A549 (cell line): ENCODE measurements at regions not wholly inside any gene's neighbourhood (a gene's known extent, or its start where the extent isn't known, plus 50 kb on each side); places are given as distances from the start of the nearest gene placed in this dataset.
"Not testable (repeated sequence)": the region's sequence is repeated elsewhere in the genome, so short reads cannot be mapped to it uniquely, and the experiment has no call there.

Experiments
- ATAC-seq, 2 experiments: fragments of 200-7000 bp in 1 of 2; fragments of >200 bp in 1 of 2; cut with Nextera tagmentation in 1 of 2; cut with Tn5 transposase in 1 of 2; 3 replicates each; pipeline versions ENCODE4 v1.8.0 to v1.9.1; 2018 to 2020; ENCODE audit warnings: mild to moderate bottlenecking in 1 of 2, moderate library complexity in 1 of 2
- CTCF ChIA-PET: fragments of 300-600 bp; sonication (Branson Sonifier 250); formaldehyde crosslinking; extraction: SDS; loops from one replicate; lab custom pipeline; 2021; ENCODE audit warnings: antibody characterized with exemption, inconsistent platforms; lab: Yijun Ruan, JAX
- POLR2A ChIA-PET: fragments of 350-600 bp; formaldehyde crosslinking; extraction: SDS; loops from one replicate; lab custom pipeline; 2021; ENCODE audit warnings: antibody characterized with exemption, inconsistent platforms; lab: Yijun Ruan, JAX
- DNase-seq, 2 experiments: peaks; one replicate each; pipeline versions ENCODE4 v3.0.0 to v3.0.0-alpha.2; 2011 to 2016; ENCODE audit warnings: low read depth in 1 of 2, low spot score in 1 of 2
- FAIRE-seq: peaks from 2 replicates; lab custom pipeline; 2011; peaks lifted over from hg19 to GRCh38; lab: Jason Lieb, UNC
- H3K27ac ChIP-seq, 2 experiments: fragments of >200 bp; sonication (Bioruptor Twin); formaldehyde crosslinking; 3 replicates each; pipeline ENCODE4 v1.5.1; 2016 to 2017
- H3K4me1 ChIP-seq: fragments of >200 bp; sonication (Bioruptor Twin); formaldehyde crosslinking; 3 replicates; pipeline ENCODE4 v1.6.1; 2016
- H3K4me2 ChIP-seq: fragments of >200 bp; sonication (Bioruptor Twin); formaldehyde crosslinking; 3 replicates; pipeline ENCODE4 v1.6.1; 2016
- H3K4me3 ChIP-seq: fragments of >200 bp; sonication (Bioruptor Twin); formaldehyde crosslinking; 3 replicates; pipeline ENCODE4 v1.5.1; 2016
- H3K9me3 ChIP-seq: fragments of >200 bp; sonication (Bioruptor Twin); formaldehyde crosslinking; 3 replicates; pipeline ENCODE4 v1.6.1; 2016
- BCL3 ChIP-seq: fragments of >200 bp; sonication (Bioruptor Twin); formaldehyde crosslinking; IDR thresholded peaks from 3 replicates; pipeline ENCODE4 v1.6.1; 2016
- FOSB ChIP-seq: fragments of 250-450 bp; sonication (Bioruptor Pico); IDR thresholded peaks from 2 replicates; pipeline ENCODE4 v1.5.0; 2020; ENCODE audit warnings: mild to moderate bottlenecking, moderate library complexity
- JUN ChIP-seq, 2 experiments: fragments of >200 bp; sonication (Bioruptor Twin); formaldehyde crosslinking; IDR thresholded peaks; 2 replicates in 1 of 2; 3 replicates in 1 of 2; pipeline ENCODE4 v1.6.1; 2016 to 2017
- POLR2A ChIP-seq: IDR thresholded peaks from 2 replicates; pipeline ENCODE4 v1.6.1; 2012; ENCODE audit warnings: mild to moderate bottlenecking, low read length
- TFCP2L1 ChIP-seq: fragments of 250-450 bp; sonication (Bioruptor Pico); IDR thresholded peaks from 2 replicates; pipeline ENCODE4 v1.5.0; 2021; ENCODE audit warnings: mild to moderate bottlenecking
- WGBS: methylation state at CpG from one replicate; pipeline ENCODE4 v1.1.6; 2017; ENCODE audit errors: missing lambda C conversion rate; 5-methylcytosine and 5-hydroxymethylcytosine counted together

- WGBS = 68% methylated on average over 3 of the region's 6 CpGs
- POLR2A ChIA-PET = not testable (repeated sequence)
Observed at GRCh38 chr1:120941066-120941465, 51.5 kb downstream of the PPIAL4A start.

GRCh38 chr1:120941836-120942217 is 52.3 kb downstream of the PPIAL4A start:
- H3K9me3 ChIP-seq, POLR2A ChIA-PET, FAIRE-seq, DNase-seq, H3K4me1 ChIP-seq, CTCF ChIA-PET, H3K27ac ChIP-seq, ATAC-seq: not testable (repeated sequence)
- Histone ChIP-seq H3K4me3 (peak overlapping the region; percentile 45), H3K4me2 (peak overlapping the region; percentile 57; the same call in 2 of the 3 replicates)
- 0% methylated on average over 3 of the region's 12 CpGs for WGBS

More at GRCh38 chr1:120941066-120941465, 51.5 kb downstream of the PPIAL4A start:
- H3K27ac ChIP-seq, H3K4me3 ChIP-seq, H3K4me2 ChIP-seq, CTCF ChIA-PET, H3K9me3 ChIP-seq, H3K4me1 ChIP-seq, FAIRE-seq, ATAC-seq, DNase-seq: not testable (repeated sequence)

GRCh38 chr1:120942218-120942944 is 52.8 kb downstream of the PPIAL4A start:
- peak; percentile 88 to 94 for ATAC-seq
- Histone ChIP-seq H3K4me3 (peak overlapping the region; percentile 45), H3K4me2 (peak overlapping the region; percentile 57), H3K27ac (peak overlapping the region; percentile 74 to 87)
- FAIRE-seq, H3K4me1 ChIP-seq, POLR2A ChIA-PET, CTCF ChIA-PET: not testable (repeated sequence)
- peak; percentile 21 to 72 for DNase-seq
- TF ChIP-seq FOSB (CRISPR knock-in tag) (peak; percentile 67; the same call in 1 of the 2 replicates), TFCP2L1 (CRISPR knock-in tag) (peak; percentile 45; the same call in 1 of the 2 replicates), BCL3 (0 out of 3 replicates have a peak, but pooled peaks have one; percentile 45), JUN (IDR thresholded peaks at IDR 0.05) (peak; percentile 31 to 80; a peak in 4 of 5 replicates), POLR2A (peak; percentile 65)
- TF ChIP-seq, all 56 proteins: peak for 5; not testable (repeated sequence) for 51
- 22% methylated on average over 5 of the region's 34 CpGs for WGBS
- H3K9me3 ChIP-seq = not testable (repeated sequence)

GRCh38 chr1:120942945-120943319 is 53.4 kb downstream of the PPIAL4A start:
- POLR2A ChIA-PET, H3K4me2 ChIP-seq: not testable (repeated sequence)
- no CpG with 5 or more reads among the region's 9 CpGs for WGBS

GRCh38 chr1:120944691-120945090 is 55.1 kb downstream of the PPIAL4A start:
- POLR2A ChIA-PET, H3K4me3 ChIP-seq, H3K4me1 ChIP-seq, DNase-seq, H3K4me2 ChIP-seq, H3K9me3 ChIP-seq, ATAC-seq, FAIRE-seq, H3K27ac ChIP-seq, CTCF ChIA-PET: not testable (repeated sequence)
- no CpG with 5 or more reads among the region's 20 CpGs for WGBS

More at GRCh38 chr1:120942945-120943319, 53.4 kb downstream of the PPIAL4A start:
- H3K4me1 ChIP-seq, DNase-seq, CTCF ChIA-PET, FAIRE-seq, H3K4me3 ChIP-seq, H3K27ac ChIP-seq, H3K9me3 ChIP-seq: not testable (repeated sequence)
- ATAC-seq = peak; percentile 47 to 54; a peak in 4 of 6 replicates

- H3K4me2 ChIP-seq, H3K4me1 ChIP-seq, CTCF ChIA-PET, DNase-seq, POLR2A ChIA-PET, H3K4me3 ChIP-seq, H3K27ac ChIP-seq, FAIRE-seq, H3K9me3 ChIP-seq, ATAC-seq: not testable (repeated sequence)
- 97% methylated on average over 6 of the region's 10 CpGs for WGBS
Observed at GRCh38 chr1:120945122-120945521, 55.6 kb downstream of the PPIAL4A start.

- H3K4me1 ChIP-seq, H3K27ac ChIP-seq, CTCF ChIA-PET, H3K4me3 ChIP-seq, H3K4me2 ChIP-seq, DNase-seq, H3K9me3 ChIP-seq, POLR2A ChIA-PET, ATAC-seq, FAIRE-seq: not testable (repeated sequence)
- 26% methylated on average over 4 of the region's 4 CpGs for WGBS
Observed at GRCh38 chr1:120947114-120947513, 57.5 kb downstream of the PPIAL4A start.

GRCh38 chr1:120949724-120950123 is 60.2 kb downstream of the PPIAL4A start:
- ATAC-seq, POLR2A ChIA-PET, H3K27ac ChIP-seq, H3K4me1 ChIP-seq, H3K4me2 ChIP-seq, FAIRE-seq, DNase-seq, H3K9me3 ChIP-seq, CTCF ChIA-PET, H3K4me3 ChIP-seq: not testable (repeated sequence)
- WGBS = 72% methylated on average over 10 of the region's 11 CpGs

GRCh38 chr1:120950633-120951032 is 61.1 kb downstream of the PPIAL4A start:
- CTCF ChIA-PET, H3K9me3 ChIP-seq, H3K4me3 ChIP-seq, FAIRE-seq, DNase-seq, ATAC-seq, H3K4me2 ChIP-seq, POLR2A ChIA-PET, H3K4me1 ChIP-seq, H3K27ac ChIP-seq: not testable (repeated sequence)
- WGBS = 19% methylated on average over 1 of the region's 1 CpG

GRCh38 chr1:120951100-120951499 is 61.5 kb downstream of the PPIAL4A start:
- DNase-seq, H3K4me1 ChIP-seq, CTCF ChIA-PET, H3K4me2 ChIP-seq, H3K27ac ChIP-seq, H3K4me3 ChIP-seq, FAIRE-seq, POLR2A ChIA-PET, H3K9me3 ChIP-seq, ATAC-seq: not testable (repeated sequence)
- 20% methylated on average over 1 of the region's 4 CpGs for WGBS
